ENCODE measurements at regions not wholly inside any gene's neighbourhood (a gene's known extent, or its start where the extent isn't known, plus 50 kb on each side); places are given as distances from the start of the nearest gene placed in this dataset.

- no peak for DNase-seq
Observed at GRCh38 chr1:110763149-110763548, 88.4 kb upstream of the KCNA3 start.

- no peak for DNase-seq
Observed at GRCh38 chr1:110760321-110760720, 85.6 kb upstream of the KCNA3 start.

- no peak for DNase-seq
Observed at GRCh38 chr1:110756506-110756905, 81.8 kb upstream of the KCNA3 start.

- DNase-seq, result no peak
Observed at GRCh38 chr1:110752941-110753725, 78.4 kb upstream of the KCNA3 start.

GRCh38 chr1:110750562-110750961 is 75.8 kb upstream of the KCNA3 start:
- no peak for DNase-seq

- DNase-seq, result no peak
Observed at GRCh38 chr1:110749960-110750359, 75.2 kb upstream of the KCNA3 start.

- DNase-seq, result peak; percentile 23
Observed at GRCh38 chr1:110746644-110747259, 72.0 kb upstream of the KCNA3 start.

- DNase-seq, result no peak
Observed at GRCh38 chr1:110743397-110743796, 68.7 kb upstream of the KCNA3 start.

- no peak for DNase-seq
Observed at GRCh38 chr1:110736900-110737605, 62.3 kb upstream of the KCNA3 start.

GRCh38 chr1:110734133-110734680 is 59.5 kb upstream of the KCNA3 start:
- no peak for DNase-seq

GRCh38 chr1:110731529-110731928 is 56.8 kb upstream of the KCNA3 start:
- DNase-seq, result no peak

- DNase-seq, result no peak
Observed at GRCh38 chr1:110728388-110729001, 53.8 kb upstream of the KCNA3 start.

- no peak for DNase-seq
Observed at GRCh38 chr1:110727246-110727645, 52.5 kb upstream of the KCNA3 start.

GRCh38 chr1:110726755-110727154 is 52.0 kb upstream of the KCNA3 start:
- no peak for DNase-seq
